SK-N-SH (cell line): ENCODE measurements at regions not wholly inside any gene's neighbourhood (a gene's known extent, or its start where the extent isn't known, plus 50 kb on each side); places are given as distances from the start of the nearest gene placed in this dataset.
A peak's percentile ranks its signal among the peaks of the same experiment; 100 is the strongest.
"Not testable (repeated sequence)": the region's sequence is repeated elsewhere in the genome, so short reads cannot be mapped to it uniquely, and the experiment has no call there.

Experiments
- CTCF ChIA-PET: fragments of 300-600, 350-600 bp; formaldehyde crosslinking; extraction: SDS; loops from one replicate; lab custom pipeline; 2021; lab: Yijun Ruan, JAX
- POLR2A ChIA-PET: fragments of 350-600 bp; sonication (Branson Sonifier 250); formaldehyde crosslinking; extraction: SDS; loops from one replicate; lab custom pipeline; 2020; ENCODE audit warnings: antibody characterized with exemption, inconsistent platforms; lab: Yijun Ruan, JAX
- DNase-seq: peaks from one replicate; pipeline ENCODE4 v3.0.0; 2012
- H2AFZ ChIP-seq: fragments of 200-600 bp; sonication (generic); 2 replicates; pipeline ENCODE4 v1.8.1; 2016; ENCODE audit warnings: antibody characterized with exemption, mild to moderate bottlenecking, low read depth
- H3F3A ChIP-seq: fragments of 200-600 bp; sonication (generic); replicated peaks from 2 replicates; pipeline ENCODE3; 2016; ENCODE audit warnings: antibody characterized with exemption, mild to moderate bottlenecking; ENCODE audit not compliant: insufficient read depth
- H3K27ac ChIP-seq, 2 experiments: fragments of 200-500 bp in 1 of 2; fragments of 200-600 bp in 1 of 2; sonication (Bioruptor generic) in 1 of 2; sonication (generic), shearing (Covaris generic) in 1 of 2; 2 replicates each; pipeline versions ENCODE4 v1.5.1 to v1.6.1; 2014 to 2016; ENCODE audit warnings: low read depth in 2 of 2, inconsistent platforms in 1 of 2, low read length in 1 of 2, mild to moderate bottlenecking in 1 of 2, mixed read lengths in 1 of 2
- H3K27me3 ChIP-seq: fragments of 200-600 bp; sonication (generic), shearing (Covaris generic); 2 replicates; pipeline ENCODE4 v1.6.1; 2016; ENCODE audit warnings: mixed run types; ENCODE audit not compliant: insufficient read depth
- H3K36me3 ChIP-seq, 2 experiments: fragments of 200-500 bp in 1 of 2; fragments of 200-600 bp in 1 of 2; sonication (Bioruptor generic) in 1 of 2; sonication (generic) in 1 of 2; replicated peaks in 1 of 2; 2 replicates each; pipeline versions ENCODE3 to v1.5.1; 2014 to 2016; ENCODE audit warnings: low read length in 1 of 2, mild to moderate bottlenecking in 1 of 2; ENCODE audit not compliant: insufficient read depth in 2 of 2, control insufficient read depth in 1 of 2
- H3K4me1 ChIP-seq, 2 experiments: fragments of 200-500 bp in 1 of 2; fragments of 200-600 bp in 1 of 2; sonication (Bioruptor generic) in 1 of 2; sonication (generic), shearing (Covaris generic) in 1 of 2; 2 replicates each; pipeline versions ENCODE4 v1.5.1 to v1.6.1; 2014 to 2016; ENCODE audit warnings: low read depth in 1 of 2, low read length in 1 of 2, mixed run types in 1 of 2; ENCODE audit not compliant: insufficient read depth in 2 of 2, control insufficient read depth in 1 of 2
- H3K4me2 ChIP-seq: fragments of 200-600 bp; sonication (generic), shearing (Covaris generic); 2 replicates; pipeline ENCODE4 v1.6.1; 2017; ENCODE audit warnings: mixed run types
- H3K4me3 ChIP-seq, 2 experiments: fragments of 200-500 bp in 1 of 2; fragments of 200-600 bp in 1 of 2; sonication (Bioruptor generic) in 1 of 2; sonication (generic), shearing (Covaris generic) in 1 of 2; 2 replicates each; pipeline versions ENCODE4 v1.5.1 to v1.8.1; 2014 to 2016; ENCODE audit warnings: low read depth in 2 of 2, inconsistent platforms in 1 of 2, low read length in 1 of 2, mild to moderate bottlenecking in 1 of 2, mixed read lengths in 1 of 2, moderate library complexity in 1 of 2
- H3K79me2 ChIP-seq: fragments of 200-600 bp; sonication (generic); 2 replicates; pipeline ENCODE4 v1.8.1; 2017; ENCODE audit warnings: mild to moderate bottlenecking; ENCODE audit not compliant: insufficient read depth
- H3K9ac ChIP-seq: fragments of 200-600 bp; sonication (generic); 2 replicates; pipeline ENCODE4 v1.6.1; 2017; ENCODE audit warnings: mixed run types
- H3K9me2 ChIP-seq: fragments of 200-600 bp; sonication (generic); 2 replicates; pipeline ENCODE4 v1.6.1; 2017; ENCODE audit warnings: mixed run types
- H3K9me3 ChIP-seq: fragments of 200-600 bp; sonication (generic); 2 replicates; pipeline ENCODE4 v1.6.1; 2017; ENCODE audit warnings: mixed run types, mild to moderate bottlenecking, moderate library complexity
- H4K20me1 ChIP-seq: fragments of 200-600 bp; sonication (generic); 2 replicates; pipeline ENCODE4 v1.6.1; 2017; ENCODE audit warnings: mild to moderate bottlenecking, mixed run types; ENCODE audit not compliant: insufficient read depth
- CHD2 ChIP-seq: fragments of 150-350 bp; IDR thresholded peaks from 2 replicates; pipeline ENCODE4 v1.6.1; 2018; ENCODE audit warnings: low read length; ENCODE audit not compliant: partially characterized antibody
- EP300 ChIP-seq, 2 experiments: IDR thresholded peaks; 2 replicates each; pipeline versions ENCODE4 v1.4.0 to v1.6.1; 2012; ENCODE audit warnings: borderline replicate concordance in 1 of 2, low read depth in 1 of 2, low read length in 1 of 2
- FOSL2 ChIP-seq: IDR thresholded peaks from 2 replicates; pipeline ENCODE4 v1.4.0; 2012; ENCODE audit warnings: low read depth, mild to moderate bottlenecking, moderate library complexity, borderline replicate concordance
- MEF2A ChIP-seq: IDR thresholded peaks from 2 replicates; pipeline ENCODE4 v1.4.0; 2012; ENCODE audit warnings: low read depth, borderline replicate concordance
- MXI1 ChIP-seq: IDR thresholded peaks from 2 replicates; pipeline ENCODE4 v1.6.1; 2012; ENCODE audit warnings: mild to moderate bottlenecking, low read depth, low read length, improper control_type of control experiment
- NFIC ChIP-seq: IDR thresholded peaks from 2 replicates; pipeline ENCODE4 v1.4.0; 2012; ENCODE audit warnings: borderline replicate concordance
- NRF1 ChIP-seq: IDR thresholded peaks from 2 replicates; pipeline ENCODE4 v1.6.1; 2012; ENCODE audit warnings: low read depth, mild to moderate bottlenecking, low read length
- POLR2AphosphoS5 ChIP-seq: IDR thresholded peaks from 2 replicates; pipeline ENCODE4 v1.6.1; 2012; ENCODE audit warnings: low read depth, low read length
- RCOR1 ChIP-seq: fragments of 150-350 bp; IDR thresholded peaks from 2 replicates; pipeline ENCODE4 v1.6.1; 2017; ENCODE audit warnings: antibody characterized with exemption, low read length
- TAF1 ChIP-seq: IDR thresholded peaks from 2 replicates; pipeline ENCODE4 v1.6.1; 2012; ENCODE audit warnings: low read depth, mild to moderate bottlenecking, low read length, moderate library complexity, borderline replicate concordance
- WGBS: methylation state at CpG from one replicate; pipeline ENCODE4 v1.1.6; 2017; ENCODE audit warnings: low lambda C conversion rate; 5-methylcytosine and 5-hydroxymethylcytosine counted together
- TF ChIP-seq, protein P1 (sequence below): IDR thresholded peaks from 2 replicates; pipeline ENCODE4 v1.4.0; 2012; ENCODE audit warnings: low read depth, borderline replicate concordance
- TF ChIP-seq, protein P2 (sequence below): IDR thresholded peaks from 2 replicates; pipeline ENCODE4 v1.4.0; 2012; ENCODE audit warnings: low read depth, borderline replicate concordance
- TF ChIP-seq, protein P3 (sequence below): IDR thresholded peaks from 2 replicates; pipeline ENCODE4 v1.6.1; 2012; ENCODE audit warnings: mild to moderate bottlenecking, low read depth, low read length, moderate library complexity
- TF ChIP-seq, protein P4 (sequence below): IDR thresholded peaks from 2 replicates; pipeline ENCODE4 v1.4.0; 2012; ENCODE audit warnings: low read depth

DNA sequence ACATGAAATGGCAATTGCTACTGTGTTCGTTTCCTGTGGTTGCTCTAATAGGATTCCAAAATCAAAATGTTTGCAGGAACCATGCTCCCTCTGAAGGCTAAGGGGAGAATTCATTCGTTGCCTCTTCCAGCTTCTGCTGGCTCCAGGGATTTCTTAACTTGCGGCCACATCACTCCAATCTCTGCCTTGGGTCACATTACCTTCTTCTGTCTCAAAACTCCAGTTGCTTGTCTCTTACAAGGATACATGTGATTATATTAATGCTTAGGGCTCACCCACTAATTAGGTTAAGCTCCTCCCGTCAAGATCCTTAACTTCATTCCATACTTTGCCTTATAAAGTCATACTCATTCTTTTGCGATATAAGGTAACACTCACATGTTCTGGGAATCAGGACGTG is 208.4 kb downstream of the RBM46 start (continued):
- TF ChIP-seq, protein P1, sequence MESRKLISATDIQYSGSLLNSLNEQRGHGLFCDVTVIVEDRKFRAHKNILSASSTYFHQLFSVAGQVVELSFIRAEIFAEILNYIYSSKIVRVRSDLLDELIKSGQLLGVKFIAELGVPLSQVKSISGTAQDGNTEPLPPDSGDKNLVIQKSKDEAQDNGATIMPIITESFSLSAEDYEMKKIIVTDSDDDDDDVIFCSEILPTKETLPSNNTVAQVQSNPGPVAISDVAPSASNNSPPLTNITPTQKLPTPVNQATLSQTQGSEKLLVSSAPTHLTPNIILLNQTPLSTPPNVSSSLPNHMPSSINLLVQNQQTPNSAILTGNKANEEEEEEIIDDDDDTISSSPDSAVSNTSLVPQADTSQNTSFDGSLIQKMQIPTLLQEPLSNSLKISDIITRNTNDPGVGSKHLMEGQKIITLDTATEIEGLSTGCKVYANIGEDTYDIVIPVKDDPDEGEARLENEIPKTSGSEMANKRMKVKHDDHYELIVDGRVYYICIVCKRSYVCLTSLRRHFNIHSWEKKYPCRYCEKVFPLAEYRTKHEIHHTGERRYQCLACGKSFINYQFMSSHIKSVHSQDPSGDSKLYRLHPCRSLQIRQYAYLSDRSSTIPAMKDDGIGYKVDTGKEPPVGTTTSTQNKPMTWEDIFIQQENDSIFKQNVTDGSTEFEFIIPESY, result no peak
- TF ChIP-seq, protein P2, sequence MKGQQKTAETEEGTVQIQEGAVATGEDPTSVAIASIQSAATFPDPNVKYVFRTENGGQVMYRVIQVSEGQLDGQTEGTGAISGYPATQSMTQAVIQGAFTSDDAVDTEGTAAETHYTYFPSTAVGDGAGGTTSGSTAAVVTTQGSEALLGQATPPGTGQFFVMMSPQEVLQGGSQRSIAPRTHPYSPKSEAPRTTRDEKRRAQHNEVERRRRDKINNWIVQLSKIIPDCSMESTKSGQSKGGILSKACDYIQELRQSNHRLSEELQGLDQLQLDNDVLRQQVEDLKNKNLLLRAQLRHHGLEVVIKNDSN, result no peak
- TF ChIP-seq TAF1, result no peak
- TF ChIP-seq MXI1, result no peak

DNA sequence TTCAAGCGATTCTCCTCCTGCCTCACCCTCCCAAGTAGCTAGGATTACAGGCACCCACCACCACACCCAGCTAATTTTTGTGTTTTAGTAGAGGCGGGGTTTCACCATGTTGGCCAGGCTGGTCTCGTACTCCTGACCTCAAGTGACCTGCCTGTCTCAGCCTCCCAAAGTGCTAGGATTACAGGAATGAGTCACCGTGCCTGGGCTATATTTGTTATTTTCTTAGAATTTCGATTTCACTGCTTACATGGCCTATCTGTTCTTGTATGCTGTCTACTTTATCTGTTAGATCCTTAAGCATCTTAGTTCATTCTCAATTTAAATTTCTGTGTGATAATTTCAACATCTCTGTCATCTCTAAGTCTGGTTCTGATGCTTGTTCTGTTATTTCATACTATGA is 210.6 kb upstream of the NPY2R start:
- H3F3A ChIP-seq, H3K9me2 ChIP-seq, H3K4me2 ChIP-seq, H4K20me1 ChIP-seq, H3K9ac ChIP-seq, H2AFZ ChIP-seq, CTCF ChIA-PET, POLR2A ChIA-PET, DNase-seq, H3K4me1 ChIP-seq, H3K79me2 ChIP-seq, H3K27me3 ChIP-seq, H3K9me3 ChIP-seq, H3K4me3 ChIP-seq, H3K36me3 ChIP-seq: not testable (repeated sequence)
- peak overlapping the region in 1 of 2 experiments; percentile 12; a peak in 2 of 4 replicates for H3K27ac ChIP-seq
- 41% methylated on average over 5 of the region's 5 CpGs for WGBS

DNA sequence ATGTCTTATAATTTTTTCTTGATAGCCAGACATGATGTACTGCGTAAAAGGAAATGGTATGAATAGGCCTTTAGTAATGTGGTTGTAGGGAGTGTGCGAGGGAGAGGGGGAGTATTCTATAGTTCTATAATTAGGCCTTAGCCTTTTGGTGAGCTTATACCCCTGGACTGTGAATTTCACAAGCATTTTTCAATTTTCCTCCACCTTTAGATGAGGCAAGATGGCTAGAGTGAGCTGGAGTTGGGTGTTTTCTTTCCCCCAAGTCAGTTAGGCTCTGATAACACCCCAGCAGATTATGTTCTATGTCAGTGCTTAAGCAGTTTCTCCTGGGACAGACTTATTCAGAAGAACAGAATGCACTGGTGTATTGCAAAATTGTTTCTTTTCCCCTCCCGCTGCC is 210.2 kb upstream of the NPY2R start:
- H3K27ac ChIP-seq, result peak overlapping the region in 1 of 2 experiments; percentile 12; a peak in 2 of 4 replicates
- H3K4me1 ChIP-seq, result no peaks in the 10 kb centered on the region
- TF ChIP-seq EP300 (IDR thresholded peaks at IDR 0.05; ENCODE audit: borderline replicate concordance in 1 of 2, low read depth in 1 of 2, low read length in 1 of 2) (no peak), NRF1 (no peak), CHD2 (no peak), MXI1 (no peak), RCOR1 (no peak), NFIC (no peak), TAF1 (no peak), POLR2AphosphoS5 (no peak), MEF2A (no peak), FOSL2 (no peak)
- TF ChIP-seq, protein P3, sequence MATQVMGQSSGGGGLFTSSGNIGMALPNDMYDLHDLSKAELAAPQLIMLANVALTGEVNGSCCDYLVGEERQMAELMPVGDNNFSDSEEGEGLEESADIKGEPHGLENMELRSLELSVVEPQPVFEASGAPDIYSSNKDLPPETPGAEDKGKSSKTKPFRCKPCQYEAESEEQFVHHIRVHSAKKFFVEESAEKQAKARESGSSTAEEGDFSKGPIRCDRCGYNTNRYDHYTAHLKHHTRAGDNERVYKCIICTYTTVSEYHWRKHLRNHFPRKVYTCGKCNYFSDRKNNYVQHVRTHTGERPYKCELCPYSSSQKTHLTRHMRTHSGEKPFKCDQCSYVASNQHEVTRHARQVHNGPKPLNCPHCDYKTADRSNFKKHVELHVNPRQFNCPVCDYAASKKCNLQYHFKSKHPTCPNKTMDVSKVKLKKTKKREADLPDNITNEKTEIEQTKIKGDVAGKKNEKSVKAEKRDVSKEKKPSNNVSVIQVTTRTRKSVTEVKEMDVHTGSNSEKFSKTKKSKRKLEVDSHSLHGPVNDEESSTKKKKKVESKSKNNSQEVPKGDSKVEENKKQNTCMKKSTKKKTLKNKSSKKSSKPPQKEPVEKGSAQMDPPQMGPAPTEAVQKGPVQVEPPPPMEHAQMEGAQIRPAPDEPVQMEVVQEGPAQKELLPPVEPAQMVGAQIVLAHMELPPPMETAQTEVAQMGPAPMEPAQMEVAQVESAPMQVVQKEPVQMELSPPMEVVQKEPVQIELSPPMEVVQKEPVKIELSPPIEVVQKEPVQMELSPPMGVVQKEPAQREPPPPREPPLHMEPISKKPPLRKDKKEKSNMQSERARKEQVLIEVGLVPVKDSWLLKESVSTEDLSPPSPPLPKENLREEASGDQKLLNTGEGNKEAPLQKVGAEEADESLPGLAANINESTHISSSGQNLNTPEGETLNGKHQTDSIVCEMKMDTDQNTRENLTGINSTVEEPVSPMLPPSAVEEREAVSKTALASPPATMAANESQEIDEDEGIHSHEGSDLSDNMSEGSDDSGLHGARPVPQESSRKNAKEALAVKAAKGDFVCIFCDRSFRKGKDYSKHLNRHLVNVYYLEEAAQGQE, result no peak
- TF ChIP-seq, protein P4, sequence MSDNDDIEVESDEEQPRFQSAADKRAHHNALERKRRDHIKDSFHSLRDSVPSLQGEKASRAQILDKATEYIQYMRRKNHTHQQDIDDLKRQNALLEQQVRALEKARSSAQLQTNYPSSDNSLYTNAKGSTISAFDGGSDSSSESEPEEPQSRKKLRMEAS, result no peak
- TF ChIP-seq, protein P2, result no peak
- no peaks in the 10 kb centered on the region for H3K9me3 ChIP-seq
- no peak overlapping the region for H3K4me2 ChIP-seq
- H4K20me1 ChIP-seq, result no peaks in the 10 kb centered on the region
- no peak overlapping the region for H3K9ac ChIP-seq
- WGBS, result 49% methylated on average over 3 of the region's 3 CpGs
- H3F3A ChIP-seq, result no peaks in the 10 kb centered on the region
- no peak overlapping the region for H2AFZ ChIP-seq
- ChIA-PET POLR2A (no interaction called here), CTCF (interaction anchor here (1.2 kb wide), 1 partner anchor 16 kb away, joined by 7 read pairs; no protein-coding TSS in a partner anchor)
- H3K36me3 ChIP-seq, result no peaks in the 10 kb centered on the region
- no peak for DNase-seq
- no peaks in the 10 kb centered on the region for H3K27me3 ChIP-seq
- no peak overlapping the region for H3K4me3 ChIP-seq
- no peaks in the 10 kb centered on the region for H3K79me2 ChIP-seq
- H3K9me2 ChIP-seq, result no peaks in the 10 kb centered on the region
